Transverse colon (tissue), 4 donors: ENCODE measurements at regions not wholly inside any gene's neighbourhood (a gene's known extent, or its start where the extent isn't known, plus 50 kb on each side); places are given as distances from the start of the nearest gene placed in this dataset.

ENCODE experiments used
- CTCF ChIP-seq, 5 experiments: fragments of 200-600 bp in 3 of 5; fragments of 450-650 bp in 2 of 5; sonication (generic) in 3 of 5; IDR thresholded peaks; 1 replicate in 2 of 5; 2 replicates in 3 of 5; pipeline ENCODE4 v1.5.1; 2016 to 2017; ENCODE audit warnings: antibody characterized with exemption in 5 of 5, inconsistent platforms in 3 of 5, mild to moderate bottlenecking in 2 of 5, moderate library complexity in 1 of 5
- EP300 ChIP-seq: sonication (generic); formaldehyde crosslinking; IDR thresholded peaks from one replicate; pipeline ENCODE4 v1.6.1; 2017; ENCODE audit warnings: antibody characterized with exemption, low read depth
- POLR2A ChIP-seq: fragments of 450-650 bp; IDR thresholded peaks from one replicate; pipeline ENCODE4 v1.6.1; 2016; ENCODE audit warnings: antibody characterized with exemption, mild to moderate bottlenecking, moderate library complexity
- POLR2AphosphoS5 ChIP-seq, 3 donors: sonication (generic); formaldehyde crosslinking; IDR thresholded peaks; one replicate each; pipeline ENCODE4 v1.6.1; 2016; ENCODE audit warnings: antibody characterized with exemption in 3 of 3

GRCh38 chr12:22126758-22127157, 80.7 kb downstream of the CMAS start:
- no peak for TF ChIP-seq CTCF (IDR thresholded peaks at IDR 0.05)
- no peak for TF ChIP-seq POLR2A
- TF ChIP-seq POLR2AphosphoS5 (IDR thresholded peaks at IDR 0.05): no peak
- TF ChIP-seq EP300: no peak
